Loucy (cell line): ENCODE measurements at regions not wholly inside any gene's neighbourhood (a gene's known extent, or its start where the extent isn't known, plus 50 kb on each side); places are given as distances from the start of the nearest gene placed in this dataset.

Experiments used
- H2AFZ ChIP-seq: fragments of 200-600 bp; sonication (generic); 2 replicates; pipeline ENCODE4 v1.6.0; 2016; ENCODE audit warnings: antibody characterized with exemption, mild to moderate bottlenecking, low read length, moderate library complexity
- H3F3A ChIP-seq: fragments of 200-600 bp; 2 replicates; pipeline ENCODE4 v1.6.0; 2016; ENCODE audit warnings: antibody characterized with exemption, low read depth, mild to moderate bottlenecking
- H3K27me3 ChIP-seq: fragments of 200-600 bp; sonication (generic); 2 replicates; pipeline ENCODE4 v1.6.1; 2014; ENCODE audit warnings: low read length, mild to moderate bottlenecking; ENCODE audit not compliant: insufficient read depth, poor library complexity, severe bottlenecking
- H3K36me3 ChIP-seq: fragments of 200-600 bp; sonication (generic); 2 replicates; pipeline ENCODE4 v1.6.1; 2016; ENCODE audit warnings: low read length; ENCODE audit not compliant: insufficient read depth
- H3K4me1 ChIP-seq: fragments of 200-600 bp; sonication (generic); 2 replicates; pipeline ENCODE4 v1.5.1; 2014; ENCODE audit warnings: low read length, mild to moderate bottlenecking; ENCODE audit not compliant: insufficient read depth, poor library complexity, severe bottlenecking
- H3K4me2 ChIP-seq: fragments of 200-600 bp; sonication (generic); 2 replicates; pipeline ENCODE4 v1.6.0; 2014; ENCODE audit warnings: antibody characterized with exemption, low read length, low read depth, mild to moderate bottlenecking; ENCODE audit not compliant: poor library complexity, severe bottlenecking
- H3K4me3 ChIP-seq: fragments of 200-600 bp; sonication (generic); 2 replicates; pipeline ENCODE4 v1.5.1; 2014; ENCODE audit warnings: low read length, mild to moderate bottlenecking, mixed read lengths; ENCODE audit not compliant: poor library complexity, severe bottlenecking
- H3K79me2 ChIP-seq: fragments of 200-600 bp; sonication (generic); 2 replicates; pipeline ENCODE4 v1.6.1; 2014; ENCODE audit warnings: low read length; ENCODE audit not compliant: insufficient read depth
- H3K9ac ChIP-seq: fragments of 200-600 bp; sonication (generic); 2 replicates; pipeline ENCODE4 v1.6.0; 2014; ENCODE audit warnings: mild to moderate bottlenecking, low read depth, low read length, moderate library complexity; ENCODE audit not compliant: poor library complexity, severe bottlenecking
- H3K9me2 ChIP-seq: fragments of 200-600 bp; sonication (generic); replicated peaks from 2 replicates; pipeline ENCODE4 v1.6.1; 2016; ENCODE audit warnings: low read depth, low read length, mixed read lengths
- H3K9me3 ChIP-seq: fragments of 200-600 bp; sonication (generic); 2 replicates; pipeline ENCODE4 v1.6.1; 2014; ENCODE audit warnings: mild to moderate bottlenecking, antibody characterized with exemption, low read length, low read depth; ENCODE audit not compliant: insufficient read depth
- H4K20me1 ChIP-seq: fragments of 200-600 bp; sonication (generic); 2 replicates; pipeline ENCODE4 v1.6.0; 2014; ENCODE audit warnings: antibody characterized with exemption, low read length, mild to moderate bottlenecking; ENCODE audit not compliant: insufficient read depth, poor library complexity, severe bottlenecking
- CTCF ChIP-seq: fragments of 200-600 bp; sonication (generic); conservative IDR thresholded peaks from 2 replicates; pipeline ENCODE4 v1.5.1; 2014; ENCODE audit warnings: mild to moderate bottlenecking, antibody characterized with exemption, low read length
- EZH2phosphoT487 ChIP-seq: fragments of 200-600 bp; IDR thresholded peaks from 2 replicates; pipeline ENCODE4 v1.6.1; 2018; ENCODE audit warnings: antibody characterized with exemption, mild to moderate bottlenecking, moderate library complexity, borderline replicate concordance

DNA sequence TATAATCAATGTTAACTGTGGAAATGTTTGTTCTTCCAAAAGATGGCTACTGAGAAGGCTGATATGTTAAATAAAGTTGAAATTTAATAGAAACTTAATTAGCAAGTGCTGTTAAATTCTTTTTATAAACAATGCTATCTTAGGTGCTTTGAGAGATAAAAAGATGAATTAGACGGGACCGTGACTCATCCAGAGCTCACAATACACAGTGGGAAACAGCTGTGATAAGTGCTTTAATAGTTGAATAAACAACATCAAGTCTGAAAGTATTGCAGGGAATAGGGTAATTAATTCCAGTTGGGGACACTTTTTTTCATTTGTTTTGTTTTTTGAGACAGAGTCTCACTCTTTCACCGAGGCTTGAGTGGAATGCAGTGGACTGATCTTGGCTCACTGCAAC, 85.5 kb upstream of the DTNA start:
- no peak overlapping the region for H3K9ac ChIP-seq
- H3K9me3 ChIP-seq, result no peaks in the 10 kb centered on the region
- H3K27me3 ChIP-seq, result no peaks in the 10 kb centered on the region
- H3K9me2 ChIP-seq, result 0 out of 2 replicates have a peak, but pooled peaks cover 3% of the 10 kb centered on the region
- no peaks in the 10 kb centered on the region for H3F3A ChIP-seq
- no peak overlapping the region for H2AFZ ChIP-seq
- no peak overlapping the region for H3K4me2 ChIP-seq
- H4K20me1 ChIP-seq, result no peaks in the 10 kb centered on the region
- H3K36me3 ChIP-seq, result no peaks in the 10 kb centered on the region
- H3K4me1 ChIP-seq, result no peaks in the 10 kb centered on the region
- no peaks in the 10 kb centered on the region for H3K79me2 ChIP-seq
- TF ChIP-seq CTCF (no peak), EZH2phosphoT487 (no peak)
- H3K4me3 ChIP-seq, result no peak overlapping the region

GRCh38 chr18:34626404-34627136, 83.5 kb upstream of the DTNA start:
- TF ChIP-seq EZH2phosphoT487 (no peak), CTCF (no peak)
- no peaks in the 10 kb centered on the region for H3K9me3 ChIP-seq
- no peaks in the 10 kb centered on the region for H3F3A ChIP-seq
- H3K4me2 ChIP-seq, result no peak overlapping the region
- 0 out of 2 replicates have a peak, but pooled peaks cover 3% of the 10 kb centered on the region for H3K9me2 ChIP-seq
- H3K79me2 ChIP-seq, result no peaks in the 10 kb centered on the region
- H3K4me1 ChIP-seq, result no peaks in the 10 kb centered on the region
- no peaks in the 10 kb centered on the region for H3K36me3 ChIP-seq
- no peaks in the 10 kb centered on the region for H4K20me1 ChIP-seq
- H3K4me3 ChIP-seq, result no peak overlapping the region
- H2AFZ ChIP-seq, result no peak overlapping the region
- no peak overlapping the region for H3K9ac ChIP-seq
- H3K27me3 ChIP-seq, result no peaks in the 10 kb centered on the region

DNA sequence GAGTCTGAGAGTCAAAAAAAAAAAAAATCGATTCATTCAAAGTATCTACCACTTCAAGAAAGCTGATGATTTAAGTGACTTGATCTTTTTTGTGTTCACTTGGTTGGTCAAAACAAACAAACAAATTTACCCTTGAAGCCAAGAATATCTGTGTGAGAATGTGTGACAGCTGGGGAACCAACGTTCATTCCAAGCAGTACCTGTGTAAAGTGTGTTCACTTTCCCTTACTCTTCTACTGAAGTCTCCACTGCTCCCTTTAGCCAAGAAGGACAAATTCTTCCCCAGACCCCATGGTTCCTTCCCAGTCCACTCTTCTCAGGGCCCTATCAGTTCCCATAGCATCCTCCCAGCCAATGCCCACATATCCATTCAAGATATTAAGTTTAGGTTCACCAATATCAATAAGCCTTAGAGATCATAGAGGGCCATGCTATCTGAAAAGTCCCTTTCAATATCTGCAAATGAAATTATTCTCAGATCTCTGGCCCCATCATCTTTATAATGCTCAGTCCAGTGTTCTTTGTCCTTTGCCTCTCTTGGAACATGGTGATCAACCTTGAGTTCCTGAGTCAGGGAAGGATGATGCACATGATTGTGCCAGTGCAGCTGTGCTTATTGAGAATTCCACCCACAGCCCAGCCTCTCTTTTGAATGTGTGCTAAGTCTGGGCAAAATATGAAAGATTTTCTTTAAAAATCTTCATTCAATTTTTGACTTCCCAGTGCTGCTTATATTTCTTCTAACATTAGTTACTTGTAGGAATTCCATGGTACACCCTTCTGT, 82.8 kb upstream of the DTNA start:
- Histone ChIP-seq H3K4me1 (no peaks in the 10 kb centered on the region), H3F3A (no peaks in the 10 kb centered on the region), H3K4me3 (no peak overlapping the region), H3K79me2 (no peaks in the 10 kb centered on the region), H3K36me3 (no peaks in the 10 kb centered on the region), H3K9ac (no peak overlapping the region), H3K4me2 (no peak overlapping the region), H3K27me3 (no peaks in the 10 kb centered on the region), H3K9me2 (0 out of 2 replicates have a peak, but pooled peaks cover 3% of the 10 kb centered on the region), H4K20me1 (no peaks in the 10 kb centered on the region), H2AFZ (no peak overlapping the region), H3K9me3 (no peaks in the 10 kb centered on the region)
- TF ChIP-seq EZH2phosphoT487 (no peak), CTCF (no peak)
